Progenitor cell of endocrine pancreas (in vitro differentiated cells): ENCODE measurements at regions not wholly inside any gene's neighbourhood (a gene's known extent, or its start where the extent isn't known, plus 50 kb on each side); places are given as distances from the start of the nearest gene placed in this dataset.
"Not testable (repeated sequence)": the region's sequence is repeated elsewhere in the genome, so short reads cannot be mapped to it uniquely, and the experiment has no call there.

Source experiments
- DNase-seq: peaks from one replicate; pipeline ENCODE4 v3.0.0; 2021; ENCODE audit warnings: low spot score; ENCODE audit not compliant: unreplicated experiment
- H3K27ac Mint-ChIP-seq: 2 replicates; pipeline ENCODE4 v1.8.0; 2021; ENCODE audit warnings: mild to moderate bottlenecking, moderate library complexity, mixed read lengths
- H3K27me3 Mint-ChIP-seq: 2 replicates; pipeline ENCODE4 v1.8.0; 2021; ENCODE audit warnings: mixed read lengths
- H3K36me3 Mint-ChIP-seq: 2 replicates; pipeline ENCODE4 v1.8.0; 2022; ENCODE audit warnings: mixed read lengths; ENCODE audit not compliant: insufficient read depth
- H3K4me1 Mint-ChIP-seq: 2 replicates; pipeline ENCODE4 v1.8.0; 2021; ENCODE audit warnings: low read depth, mixed read lengths
- H3K4me3 Mint-ChIP-seq: 2 replicates; pipeline ENCODE4 v1.8.0; 2021; ENCODE audit warnings: low read depth, mild to moderate bottlenecking, moderate library complexity, mixed read lengths
- H3K9me3 Mint-ChIP-seq: 2 replicates; pipeline ENCODE4 v1.8.0; 2021; ENCODE audit warnings: low read depth, mixed read lengths
- TF ChIP-seq, protein P1 (sequence below): fragments of 200-600 bp; sonication (generic); IDR thresholded peaks from one replicate; pipeline ENCODE4 v1.5.0; 2021; ENCODE audit warnings: antibody characterized with exemption, mild to moderate bottlenecking; ENCODE audit not compliant: unreplicated experiment

DNA sequence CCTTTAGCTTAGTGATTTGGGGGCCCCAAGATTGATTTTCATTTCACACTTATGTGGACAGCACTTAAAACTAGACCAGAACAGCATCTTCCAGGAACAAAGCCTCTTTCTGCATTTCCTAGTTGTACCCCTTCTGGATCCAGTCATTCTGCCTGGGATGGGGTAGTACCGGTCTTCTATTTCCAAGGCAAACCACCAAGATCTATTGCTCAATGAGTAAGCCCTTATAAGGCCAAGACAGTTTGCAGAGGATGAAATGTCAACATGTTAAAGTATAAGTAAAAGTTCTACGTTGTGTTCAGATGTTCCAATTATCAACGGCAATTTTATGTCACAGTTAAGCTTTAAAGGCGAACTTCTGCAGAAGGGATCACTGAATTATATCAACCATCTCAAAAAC, 106.9 kb upstream of the ZNF746 start:
- H3K27me3 Mint-ChIP-seq, result no peaks in the 10 kb centered on the region
- H3K4me3 Mint-ChIP-seq, result no peak overlapping the region
- no peaks in the 10 kb centered on the region for H3K9me3 Mint-ChIP-seq
- peaks cover 28% of the 10 kb centered on the region for H3K36me3 Mint-ChIP-seq
- no peak for DNase-seq
- TF ChIP-seq, protein P1, sequence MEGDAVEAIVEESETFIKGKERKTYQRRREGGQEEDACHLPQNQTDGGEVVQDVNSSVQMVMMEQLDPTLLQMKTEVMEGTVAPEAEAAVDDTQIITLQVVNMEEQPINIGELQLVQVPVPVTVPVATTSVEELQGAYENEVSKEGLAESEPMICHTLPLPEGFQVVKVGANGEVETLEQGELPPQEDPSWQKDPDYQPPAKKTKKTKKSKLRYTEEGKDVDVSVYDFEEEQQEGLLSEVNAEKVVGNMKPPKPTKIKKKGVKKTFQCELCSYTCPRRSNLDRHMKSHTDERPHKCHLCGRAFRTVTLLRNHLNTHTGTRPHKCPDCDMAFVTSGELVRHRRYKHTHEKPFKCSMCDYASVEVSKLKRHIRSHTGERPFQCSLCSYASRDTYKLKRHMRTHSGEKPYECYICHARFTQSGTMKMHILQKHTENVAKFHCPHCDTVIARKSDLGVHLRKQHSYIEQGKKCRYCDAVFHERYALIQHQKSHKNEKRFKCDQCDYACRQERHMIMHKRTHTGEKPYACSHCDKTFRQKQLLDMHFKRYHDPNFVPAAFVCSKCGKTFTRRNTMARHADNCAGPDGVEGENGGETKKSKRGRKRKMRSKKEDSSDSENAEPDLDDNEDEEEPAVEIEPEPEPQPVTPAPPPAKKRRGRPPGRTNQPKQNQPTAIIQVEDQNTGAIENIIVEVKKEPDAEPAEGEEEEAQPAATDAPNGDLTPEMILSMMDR, result no peak
- peak overlapping the region; percentile 74 for H3K27ac Mint-ChIP-seq
- H3K4me1 Mint-ChIP-seq, result no peaks in the 10 kb centered on the region

DNA sequence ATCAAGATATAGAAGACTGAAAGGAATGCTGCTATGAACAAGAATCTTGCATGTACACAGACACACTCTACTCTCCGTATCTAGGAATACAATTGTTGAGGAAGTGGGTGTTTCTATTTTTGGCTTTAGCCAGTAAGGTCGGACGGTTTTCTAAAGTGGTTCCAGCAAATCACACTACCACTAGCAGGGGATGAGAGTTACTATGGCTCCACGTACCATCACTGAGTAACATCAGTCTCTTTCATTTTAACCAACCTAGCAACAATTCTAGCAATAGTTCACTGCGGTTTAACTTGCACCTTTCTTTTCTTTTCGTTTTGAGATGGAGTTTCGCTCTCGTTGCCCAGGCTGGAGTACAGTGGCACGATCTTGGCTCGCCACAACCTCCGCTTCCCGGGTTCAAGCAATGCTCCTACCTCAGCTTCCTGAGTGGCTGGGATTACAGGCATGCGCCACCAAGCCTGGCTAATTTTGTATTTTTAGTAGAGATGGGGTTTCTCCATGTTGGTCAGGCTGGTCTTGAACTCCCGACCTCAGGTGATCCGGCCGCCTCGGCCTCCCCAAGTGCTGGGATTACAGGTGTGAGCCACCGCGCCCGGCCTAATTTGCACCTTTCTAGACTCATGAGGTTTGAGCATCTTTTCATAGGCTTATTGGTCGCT, 103.2 kb upstream of the ZNF746 start:
- H3K36me3 Mint-ChIP-seq, result peaks cover 23% of the 10 kb centered on the region
- not testable (repeated sequence) for H3K4me1 Mint-ChIP-seq, DNase-seq, H3K27me3 Mint-ChIP-seq, H3K27ac Mint-ChIP-seq, H3K9me3 Mint-ChIP-seq, H3K4me3 Mint-ChIP-seq

DNA sequence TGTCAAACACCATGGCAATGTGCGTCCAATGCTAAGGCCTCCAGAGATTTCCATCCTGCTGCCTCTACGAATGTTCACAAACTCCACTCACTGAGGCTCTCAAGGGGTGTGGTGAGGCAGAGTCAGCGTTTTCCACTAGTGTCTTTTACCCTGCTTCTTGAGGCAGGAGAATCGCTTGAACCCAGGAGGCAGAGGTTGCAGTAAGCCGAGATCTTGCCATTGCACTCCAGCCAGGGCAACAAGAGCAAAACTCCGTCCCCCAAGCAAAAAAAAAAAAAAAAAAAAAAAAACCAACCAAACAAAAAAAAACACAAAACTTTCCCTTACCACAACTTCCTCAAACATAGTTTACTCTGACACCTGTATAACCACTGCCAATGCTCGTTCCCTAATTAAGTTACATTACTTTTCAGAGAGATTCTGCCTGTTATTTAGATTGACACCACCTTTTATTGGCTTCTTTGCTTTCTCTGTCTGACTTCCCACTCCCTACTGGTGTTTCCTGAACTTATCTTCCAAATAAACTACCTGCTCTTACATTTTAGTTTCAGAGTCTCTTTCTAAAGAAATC, 102.1 kb upstream of the ZNF746 start:
- H3K27me3 Mint-ChIP-seq, result no peaks in the 10 kb centered on the region
- DNase-seq, result no peak
- H3K27ac Mint-ChIP-seq, result no peak overlapping the region
- TF ChIP-seq, protein P1, result no peak
- H3K9me3 Mint-ChIP-seq, result no peaks in the 10 kb centered on the region
- H3K36me3 Mint-ChIP-seq, result peaks cover 23% of the 10 kb centered on the region
- no peak overlapping the region for H3K4me3 Mint-ChIP-seq
- H3K4me1 Mint-ChIP-seq, result no peaks in the 10 kb centered on the region

DNA sequence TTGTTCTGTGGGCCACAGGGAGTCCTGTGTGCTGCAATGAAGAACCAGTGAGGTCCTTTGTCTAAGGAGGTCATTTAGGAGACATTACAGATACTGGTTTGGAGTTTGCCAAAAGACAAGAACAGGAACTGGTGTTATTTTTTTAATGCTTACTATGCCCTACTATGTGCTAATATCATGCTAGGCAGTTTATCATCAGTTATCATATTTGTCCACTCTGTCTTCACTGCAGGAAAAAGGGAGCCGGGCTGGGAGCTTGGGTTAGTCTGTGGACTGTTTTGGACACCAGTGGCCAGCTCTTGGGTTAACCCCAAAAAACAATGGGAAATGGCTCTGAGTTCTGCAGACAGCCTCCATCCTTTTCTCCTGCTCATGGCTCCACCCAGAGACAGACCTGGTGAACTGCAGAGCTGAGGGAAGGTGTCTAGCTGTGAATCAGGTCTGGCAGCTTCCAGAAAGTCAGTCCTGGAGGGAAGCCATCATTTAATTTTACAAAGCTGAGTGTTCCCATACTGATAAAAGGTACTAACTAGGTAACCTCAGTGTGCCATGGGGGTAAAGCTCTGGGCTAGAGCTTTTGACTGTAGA, 101.2 kb upstream of the ZNF746 start:
- peaks cover 23% of the 10 kb centered on the region for H3K36me3 Mint-ChIP-seq

DNA sequence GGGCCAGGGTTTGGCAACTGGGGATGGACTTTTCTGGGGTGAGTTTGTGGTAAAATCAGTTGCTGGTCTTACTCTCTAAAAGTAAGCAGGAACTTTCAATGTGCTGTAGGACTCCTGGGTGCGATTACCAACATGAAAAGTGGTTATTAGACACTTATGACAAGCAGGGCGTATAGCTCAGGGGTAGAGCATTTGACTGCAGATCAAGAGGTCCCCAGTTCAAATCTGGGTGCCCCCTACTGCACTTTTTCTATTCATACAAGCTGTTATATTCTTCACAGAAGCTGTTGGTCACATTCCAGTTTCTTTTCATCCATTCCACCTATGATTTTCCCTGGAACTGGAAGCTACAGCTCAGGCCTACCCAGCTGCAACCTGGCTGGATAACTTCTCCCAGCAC, 100.2 kb upstream of the ZNF746 start:
- H3K4me3 Mint-ChIP-seq, DNase-seq, H3K4me1 Mint-ChIP-seq, H3K27me3 Mint-ChIP-seq, H3K27ac Mint-ChIP-seq, H3K9me3 Mint-ChIP-seq: not testable (repeated sequence)
- peaks cover 23% of the 10 kb centered on the region for H3K36me3 Mint-ChIP-seq

More for the DNA sequence above, 101.2 kb upstream of the ZNF746 start:
- Mint-ChIP-seq H3K4me1 (no peaks in the 10 kb centered on the region), H3K4me3 (no peak overlapping the region), H3K27me3 (no peaks in the 10 kb centered on the region), H3K27ac (no peak overlapping the region), H3K9me3 (no peaks in the 10 kb centered on the region)
- TF ChIP-seq, protein P1, result peak; percentile 45
- no peak for DNase-seq

DNA sequence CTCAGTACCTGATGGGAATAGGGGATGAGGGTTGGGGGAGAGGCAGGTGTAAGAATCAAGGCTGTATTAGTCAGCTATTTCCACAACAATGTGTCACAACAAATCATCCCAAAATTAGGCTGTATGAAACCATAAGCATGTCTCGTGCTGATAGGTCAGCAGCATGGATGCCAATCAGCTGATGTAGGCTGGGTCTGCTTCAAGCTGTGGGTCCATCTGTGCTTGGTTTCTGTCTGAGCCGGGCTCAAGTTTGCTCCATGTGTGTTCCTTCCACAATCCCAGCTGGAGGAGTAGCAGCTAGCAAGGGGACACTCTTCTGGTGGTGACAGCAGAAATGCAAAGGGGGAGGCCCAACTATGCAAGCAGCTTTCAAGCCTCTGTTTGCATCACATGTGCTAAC, 97.9 kb upstream of the ZNF746 start:
- peaks cover 17% of the 10 kb centered on the region for H3K36me3 Mint-ChIP-seq
- H3K4me3 Mint-ChIP-seq, result no peak overlapping the region

More for the DNA sequence above, 97.9 kb upstream of the ZNF746 start:
- H3K27me3 Mint-ChIP-seq, result no peaks in the 10 kb centered on the region
- no peak overlapping the region for H3K27ac Mint-ChIP-seq
- DNase-seq, result no peak
- H3K9me3 Mint-ChIP-seq, result no peaks in the 10 kb centered on the region
- no peaks in the 10 kb centered on the region for H3K4me1 Mint-ChIP-seq
- TF ChIP-seq, protein P1, result no peak
